HG02884 (cell line): ENCODE measurements at regions not wholly inside any gene's neighbourhood (a gene's known extent, or its start where the extent isn't known, plus 50 kb on each side); places are given as distances from the start of the nearest gene placed in this dataset.

ENCODE experiments used
- ATAC-seq: cut with Tn5 transposase; IDR thresholded peaks from one replicate; pipeline ENCODE4 v1.9.1; 2021; ENCODE audit warnings: mild to moderate bottlenecking, moderate library complexity; ENCODE audit not compliant: unreplicated experiment

DNA sequence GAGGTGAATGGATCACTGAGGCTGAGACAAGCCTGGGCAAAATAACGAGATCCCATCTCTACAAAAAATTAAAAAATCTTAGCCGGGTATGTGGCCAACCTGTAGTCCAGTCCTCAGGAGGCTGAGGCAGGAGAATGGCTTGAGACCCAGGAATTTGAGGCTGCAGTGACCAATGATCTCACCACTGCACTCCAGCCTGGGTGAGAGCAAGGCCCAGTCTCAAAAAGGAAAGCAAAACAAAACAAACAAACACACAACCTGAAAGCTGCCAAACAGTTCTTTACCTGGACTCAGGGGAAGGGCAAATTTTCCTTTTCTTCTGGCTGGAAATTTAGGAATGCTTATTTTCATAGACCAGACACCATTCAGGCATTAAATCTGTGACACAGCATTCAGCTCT is 163.1 kb upstream of the FAT1 start:
- no peak for ATAC-seq

DNA sequence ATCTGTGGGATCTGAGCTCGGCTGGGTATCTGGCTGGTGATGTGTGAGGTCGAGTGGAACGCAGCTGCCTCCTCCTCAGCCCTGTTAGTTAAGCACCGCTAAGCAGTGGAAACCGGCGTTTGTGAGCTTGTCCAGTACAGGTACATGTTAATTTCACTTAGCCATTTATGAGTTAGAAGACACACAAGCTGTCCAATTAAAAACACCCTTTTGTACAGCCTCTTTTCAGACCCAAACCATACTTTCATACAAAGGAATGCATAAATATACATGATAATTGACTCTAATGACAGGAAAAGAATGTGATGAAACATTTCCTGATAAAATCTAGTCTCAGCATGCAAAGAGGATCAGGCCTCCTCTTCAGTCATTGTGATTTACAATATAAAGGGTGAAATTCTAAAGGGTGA is 163.6 kb upstream of the FAT1 start:
- ATAC-seq, result no peak

DNA sequence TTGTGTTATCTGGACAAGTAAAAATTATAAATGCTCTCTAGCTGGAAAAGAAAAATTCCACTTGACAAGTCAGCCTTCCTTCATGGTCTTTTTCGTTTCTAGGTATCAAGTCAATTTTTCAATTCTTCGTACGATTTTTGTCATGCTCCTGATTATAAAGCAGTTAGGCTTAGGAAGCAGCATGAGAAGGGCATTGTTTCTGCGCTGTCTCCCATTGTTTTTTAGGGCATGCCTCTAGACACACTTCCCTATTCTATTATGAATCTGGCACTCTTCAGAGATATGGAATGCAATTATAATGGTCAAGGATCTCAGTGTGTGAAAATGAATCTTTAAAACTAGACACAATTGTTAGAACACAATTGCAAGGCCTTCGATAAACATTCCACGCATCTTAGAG is 164.1 kb upstream of the FAT1 start:
- ATAC-seq, result no peak

DNA sequence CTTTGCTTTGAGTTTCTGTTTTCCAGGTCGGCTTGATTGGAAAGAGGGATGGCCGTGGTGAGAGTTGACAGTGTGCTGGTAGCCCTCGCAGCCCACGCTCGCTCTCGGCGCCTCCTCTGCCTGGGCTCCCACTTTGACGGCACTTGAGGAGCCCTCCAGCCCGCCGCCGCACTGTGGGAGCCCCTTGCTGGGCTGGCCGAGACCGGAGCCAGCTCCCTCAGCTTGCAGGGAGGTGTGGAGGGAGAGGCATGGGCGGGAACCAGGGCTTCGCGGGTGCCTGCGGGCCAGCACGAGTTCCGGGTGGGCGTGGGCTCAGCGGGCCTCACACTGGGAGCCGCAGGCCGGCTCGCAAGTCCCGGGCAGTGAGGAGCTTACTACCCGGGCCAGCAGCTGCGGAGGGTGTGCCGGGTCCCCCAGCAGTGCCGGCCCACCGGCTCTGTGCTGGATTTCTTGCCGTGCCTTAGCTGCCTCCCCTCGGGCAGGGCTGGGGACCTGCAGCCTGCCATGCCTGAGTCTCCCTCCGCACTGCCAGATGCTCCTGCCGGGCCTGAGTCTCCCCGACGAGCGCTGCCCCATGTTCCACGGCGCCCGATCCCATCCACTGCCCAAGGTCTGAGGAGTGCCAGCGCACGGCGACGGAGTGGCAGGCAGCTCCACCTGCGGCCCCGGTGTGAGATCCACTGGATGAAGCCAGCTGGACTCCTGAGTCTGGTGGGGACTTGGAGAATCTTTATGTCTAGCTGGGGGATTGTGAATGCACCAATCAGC is 166.4 kb upstream of the FAT1 start:
- ATAC-seq, result no peak

DNA sequence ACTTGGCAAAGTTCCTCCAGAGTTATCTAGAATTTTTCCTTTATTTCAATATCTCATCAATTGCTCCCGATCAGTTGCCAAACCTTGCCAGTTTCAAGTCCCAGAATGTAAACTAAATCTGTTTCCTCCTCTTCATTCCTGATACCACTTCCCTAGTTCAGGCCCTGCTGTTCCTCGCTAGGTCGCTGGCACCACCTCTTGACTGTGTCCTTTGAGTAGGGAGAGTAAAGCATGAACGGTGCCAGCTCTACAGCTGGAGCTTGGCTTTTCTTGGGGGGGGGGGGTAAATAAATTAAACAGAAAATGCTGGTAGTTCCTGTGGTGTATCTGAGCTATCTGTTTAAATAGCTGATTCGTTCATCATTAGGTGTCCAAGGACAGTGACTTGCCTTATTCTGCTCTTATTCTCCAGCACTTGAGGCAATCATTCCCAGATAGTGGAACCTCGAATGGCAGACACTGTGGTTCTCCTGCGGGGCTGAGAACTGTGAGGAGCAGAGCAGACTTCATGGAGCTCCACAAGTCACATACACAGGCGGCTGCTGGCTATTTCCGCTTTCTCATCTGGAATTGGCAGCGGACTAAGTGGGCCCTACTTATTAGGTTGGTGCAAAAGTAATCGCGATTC is 168.3 kb upstream of the FAT1 start:
- no peak for ATAC-seq

DNA sequence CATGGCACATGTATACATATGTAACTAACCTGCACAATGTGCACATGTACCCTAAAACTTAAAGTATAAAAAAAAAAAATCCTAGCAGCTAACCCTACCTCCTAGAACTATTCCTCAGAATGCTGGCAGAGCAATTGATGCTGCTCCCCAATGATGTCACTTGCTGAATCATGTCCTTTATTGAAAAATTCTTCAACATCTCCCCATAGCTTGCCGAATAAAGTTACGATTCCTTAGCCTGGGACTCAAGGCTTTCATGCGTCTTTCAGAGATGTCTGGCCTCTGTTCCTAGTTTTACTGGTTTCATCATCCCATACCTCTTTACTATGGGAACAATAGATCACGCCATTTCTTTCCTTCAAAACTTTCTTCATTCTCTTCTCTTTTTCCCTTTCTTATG is 174.7 kb upstream of the FAT1 start:
- ATAC-seq, result no peak

DNA sequence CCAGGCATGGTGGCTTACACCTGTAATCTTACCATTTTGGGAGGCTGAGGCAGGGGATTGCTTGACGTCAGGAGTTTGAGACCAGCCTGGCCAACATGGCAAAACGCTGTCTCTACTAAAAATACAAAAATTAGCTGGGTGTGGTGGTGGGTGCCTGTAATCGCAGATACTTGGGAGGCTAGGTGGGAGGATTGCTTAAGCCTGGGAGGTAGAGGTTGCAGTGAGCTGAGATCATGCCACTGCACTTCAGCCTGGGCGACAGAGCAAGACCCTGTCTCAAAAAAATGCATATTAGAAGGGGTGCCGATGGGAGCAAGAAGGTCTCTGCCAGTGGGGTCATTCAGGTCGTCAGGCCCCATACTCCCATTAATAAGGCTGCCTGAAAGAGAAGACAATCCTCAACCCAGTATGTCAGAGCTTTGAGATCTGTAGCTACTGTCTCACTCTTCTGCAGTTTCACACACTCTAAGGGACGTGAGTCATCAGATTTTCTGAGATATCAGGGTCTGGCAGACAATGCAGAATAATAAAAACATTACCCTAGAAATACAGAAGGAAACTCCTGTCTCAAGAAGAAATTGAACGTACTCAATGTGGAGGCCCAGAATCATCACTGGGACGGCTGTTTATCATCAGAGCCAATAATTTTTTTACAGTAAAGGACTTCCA is 176.7 kb upstream of the FAT1 start:
- no peak for ATAC-seq

DNA sequence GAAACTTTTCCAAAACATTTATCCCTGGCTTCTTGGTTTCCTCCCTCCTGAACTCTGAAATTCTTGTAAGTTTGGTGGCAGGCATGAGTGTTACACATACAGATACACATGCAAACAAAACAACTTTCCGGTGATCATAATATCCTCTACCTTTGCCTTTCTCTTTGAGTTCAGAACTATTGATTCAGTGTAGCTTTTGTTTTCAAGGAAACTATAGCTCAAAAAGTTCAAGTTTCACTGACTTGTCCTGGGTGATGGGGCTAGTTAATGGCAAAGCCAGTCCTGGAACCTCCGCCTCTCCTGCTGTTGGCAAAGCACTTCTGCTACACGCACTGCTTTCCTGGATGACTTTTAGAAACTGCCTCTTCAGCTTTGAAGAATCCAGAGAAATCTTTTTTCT is 177.3 kb upstream of the FAT1 start:
- ATAC-seq, result no peak

DNA sequence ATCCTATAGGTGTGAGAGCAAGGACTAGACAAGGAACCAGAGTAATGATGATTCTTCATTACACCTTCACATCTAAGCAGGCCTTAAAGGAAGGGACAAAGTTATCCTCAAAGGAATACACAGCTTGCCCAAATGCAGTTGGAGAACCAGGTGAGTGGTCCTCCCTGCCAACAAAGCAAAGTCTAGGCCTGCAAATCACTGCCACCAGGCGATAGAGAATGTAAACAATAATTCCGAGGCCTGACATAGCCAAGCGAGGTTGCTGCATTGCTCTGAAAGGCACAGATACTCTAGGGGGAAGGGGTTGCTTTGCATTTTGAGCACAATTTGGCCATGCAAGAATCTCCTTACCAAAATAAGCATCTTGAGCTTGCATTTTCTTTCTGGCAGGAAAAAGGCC is 178.2 kb upstream of the FAT1 start:
- ATAC-seq, result no peak

DNA sequence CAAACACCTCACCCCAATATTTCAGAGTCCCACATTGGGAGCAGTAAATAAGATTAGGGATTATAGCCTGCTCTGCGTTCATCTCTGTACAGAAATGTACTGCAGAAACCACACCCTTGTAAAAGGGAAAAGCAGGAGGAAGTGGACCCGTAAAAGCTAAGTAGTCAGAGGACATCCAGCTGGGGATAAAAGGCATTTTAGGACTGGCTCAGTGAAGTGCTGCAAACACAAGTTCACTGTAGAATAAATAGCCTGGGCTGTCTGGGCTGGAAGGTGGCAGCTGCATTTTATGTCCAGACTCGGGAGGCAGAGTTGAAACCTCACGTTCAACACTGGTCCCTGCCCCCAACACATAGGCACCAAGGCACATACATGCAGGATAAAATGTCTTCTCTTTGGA is 178.7 kb upstream of the FAT1 start:
- no peak for ATAC-seq

DNA sequence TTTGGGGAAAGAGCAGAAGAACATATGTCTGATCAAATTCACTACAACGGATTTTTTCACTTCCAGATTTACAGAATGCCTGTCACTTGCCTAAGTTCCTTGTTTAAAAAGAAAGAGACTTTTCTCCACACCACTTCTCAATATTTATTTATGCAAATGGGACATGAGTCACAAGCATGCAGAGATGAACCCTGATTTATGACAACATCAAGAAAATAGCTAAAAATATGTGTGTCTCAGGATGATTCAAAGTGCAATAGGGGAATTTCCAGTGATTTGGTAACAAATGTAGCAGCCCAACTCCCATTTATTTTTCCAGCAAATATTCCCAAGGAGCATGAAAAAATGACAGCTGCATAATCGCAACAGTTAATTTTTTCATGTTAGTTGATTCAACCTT is 180.4 kb upstream of the FAT1 start:
- no peak for ATAC-seq

DNA sequence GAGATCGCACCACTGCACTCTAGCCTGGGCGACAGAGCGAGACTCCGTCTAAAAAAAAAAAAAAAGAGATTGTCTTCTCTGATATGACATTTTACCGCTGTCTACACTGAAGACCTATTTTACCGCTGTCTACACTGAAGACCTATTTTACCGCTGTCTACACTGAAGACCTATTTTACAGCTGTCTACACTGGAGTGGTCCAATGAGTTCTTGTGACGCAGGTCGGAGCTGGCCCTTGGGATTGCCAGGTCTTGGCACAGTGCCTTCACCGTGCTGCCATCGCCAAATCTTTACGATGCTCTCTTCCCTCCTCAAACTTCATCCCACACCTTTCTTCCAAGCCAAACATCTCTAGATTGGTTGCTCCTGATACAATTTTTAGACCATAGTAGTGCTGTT is 183.1 kb upstream of the FAT1 start:
- ATAC-seq, result no peak

DNA sequence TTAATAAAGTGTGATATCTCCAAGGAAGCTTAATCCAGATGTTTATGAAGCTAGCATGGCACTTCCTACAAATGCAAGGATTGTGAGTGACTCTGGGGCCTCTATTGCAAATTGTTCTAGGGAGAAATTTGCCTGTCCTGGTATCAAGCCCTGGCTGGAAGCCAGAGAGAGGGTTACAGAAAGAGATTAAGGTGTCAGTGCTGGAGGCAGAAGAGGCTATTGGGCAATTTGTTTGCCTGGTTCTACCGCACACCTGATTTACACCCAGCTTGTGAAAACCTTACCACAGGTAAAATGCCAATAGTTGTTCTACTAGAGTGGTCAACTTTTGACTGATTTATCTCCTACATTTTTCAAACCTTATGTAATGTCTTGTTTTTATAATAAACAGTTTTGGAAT is 186.7 kb upstream of the FAT1 start:
- ATAC-seq, result no peak

DNA sequence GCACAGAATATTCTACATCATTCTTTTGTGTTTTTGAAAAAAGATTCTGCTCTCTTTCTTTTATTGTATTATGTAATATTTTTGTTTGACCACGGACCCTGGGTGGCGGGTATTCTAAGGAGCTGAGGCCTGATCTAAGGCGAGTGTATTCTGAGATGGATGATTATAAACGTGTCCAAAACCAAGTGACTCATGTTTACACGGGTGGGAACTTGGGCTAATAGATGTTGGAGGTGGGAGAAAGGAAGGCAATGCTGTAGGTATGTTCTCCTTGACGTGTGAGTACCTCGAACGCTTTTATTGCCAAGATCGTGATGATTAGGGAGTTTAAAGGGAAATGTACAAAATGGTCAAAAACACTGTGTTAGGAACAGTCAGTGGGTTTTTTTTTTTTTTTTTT is 188.9 kb upstream of the FAT1 start:
- ATAC-seq, result no peak

DNA sequence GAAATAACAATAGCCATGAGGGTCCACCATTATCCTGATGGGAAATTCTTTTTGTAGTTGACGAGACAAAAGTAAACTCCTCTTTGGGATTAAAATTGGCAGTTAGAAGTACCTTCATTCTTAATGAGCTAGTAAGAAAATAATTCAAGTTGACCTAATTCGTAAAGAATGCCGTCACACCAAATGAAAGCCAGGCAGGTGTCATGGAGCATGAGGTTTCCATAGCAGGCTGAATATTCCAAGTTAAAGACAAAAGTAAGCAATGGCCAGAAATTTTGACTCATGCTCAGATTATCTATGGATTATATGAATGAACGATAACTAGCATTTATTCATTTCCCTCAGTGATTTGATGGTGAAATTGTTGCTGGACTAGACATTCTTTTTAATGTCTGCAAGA is 192.2 kb upstream of the FAT1 start:
- ATAC-seq, result no peak

DNA sequence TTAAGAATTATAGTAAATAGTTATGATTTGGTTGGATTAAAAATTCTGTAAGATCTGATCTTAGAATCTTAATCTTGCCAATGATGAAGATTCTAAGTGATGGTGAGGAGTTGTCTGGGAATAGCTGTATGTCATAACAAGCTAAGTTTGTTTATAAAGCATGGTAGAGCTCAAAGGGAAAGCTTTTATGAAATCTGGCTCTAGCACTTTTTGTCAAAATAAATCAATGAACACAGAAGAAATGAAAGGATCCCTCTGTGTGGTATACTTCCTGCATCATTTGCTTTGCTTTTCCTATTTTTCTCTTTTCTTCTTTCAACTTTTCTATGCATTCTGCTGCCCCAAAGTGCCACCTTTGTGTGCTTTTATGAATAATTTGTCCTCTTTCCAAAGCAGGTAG is 193.5 kb upstream of the FAT1 start:
- ATAC-seq, result no peak

DNA sequence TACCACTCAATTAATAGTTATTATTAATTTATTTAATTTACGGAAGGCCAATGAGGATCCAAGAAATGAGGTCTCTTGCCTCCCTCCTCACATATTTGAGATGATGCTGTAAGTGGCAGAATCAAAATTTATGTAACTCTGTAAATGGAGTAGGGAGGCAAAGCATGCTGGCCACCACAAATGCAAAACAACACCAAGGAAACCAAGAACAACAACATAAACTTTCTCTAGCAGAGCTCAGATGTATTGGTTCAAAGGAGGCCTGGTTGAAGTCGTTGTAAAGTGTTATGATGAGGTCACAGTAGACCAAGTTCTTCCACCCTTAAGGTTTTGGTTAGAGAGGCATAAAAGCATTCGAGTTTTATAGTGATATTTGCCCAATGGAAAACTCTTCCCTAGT is 194.8 kb upstream of the FAT1 start:
- ATAC-seq, result no peak

DNA sequence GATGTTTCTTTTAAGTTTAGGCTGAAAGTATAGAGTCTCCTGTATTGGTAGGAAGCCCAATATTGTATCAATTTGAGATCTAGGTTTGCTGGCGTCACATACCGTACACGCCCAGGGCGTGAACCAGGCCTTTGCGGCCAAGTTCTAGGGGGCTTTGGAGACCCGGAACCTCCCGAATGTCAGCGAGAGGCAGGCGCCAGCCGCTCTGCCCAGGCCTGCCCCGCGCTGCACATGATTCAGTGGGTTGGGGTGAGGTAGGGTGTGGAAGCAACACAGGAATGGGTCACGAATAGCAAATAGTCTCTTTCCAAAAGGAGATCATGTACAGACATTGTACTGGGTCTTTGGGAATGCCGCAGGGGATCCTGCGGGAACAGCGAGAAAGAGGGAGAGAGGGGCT is 195.7 kb upstream of the FAT1 start:
- ATAC-seq, result no peak

DNA sequence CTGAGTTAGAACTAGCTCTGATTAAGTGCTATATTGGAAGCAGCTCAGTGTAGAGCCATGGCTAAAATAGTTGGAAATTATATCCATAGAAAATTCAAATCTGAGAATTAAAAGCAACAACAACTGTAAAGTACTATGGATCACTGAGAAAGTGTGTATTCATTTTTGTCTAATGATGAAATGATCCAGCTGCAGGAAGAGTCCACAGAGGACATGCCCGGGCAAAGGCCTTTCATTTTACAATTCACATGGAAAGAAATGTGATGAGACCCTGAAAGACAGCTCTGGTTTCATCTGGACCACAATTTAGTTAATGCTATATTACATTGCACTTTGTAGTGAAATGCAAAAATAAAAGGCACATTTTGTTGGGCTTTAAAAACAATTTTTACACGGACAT is 196.8 kb upstream of the FAT1 start:
- no peak for ATAC-seq

DNA sequence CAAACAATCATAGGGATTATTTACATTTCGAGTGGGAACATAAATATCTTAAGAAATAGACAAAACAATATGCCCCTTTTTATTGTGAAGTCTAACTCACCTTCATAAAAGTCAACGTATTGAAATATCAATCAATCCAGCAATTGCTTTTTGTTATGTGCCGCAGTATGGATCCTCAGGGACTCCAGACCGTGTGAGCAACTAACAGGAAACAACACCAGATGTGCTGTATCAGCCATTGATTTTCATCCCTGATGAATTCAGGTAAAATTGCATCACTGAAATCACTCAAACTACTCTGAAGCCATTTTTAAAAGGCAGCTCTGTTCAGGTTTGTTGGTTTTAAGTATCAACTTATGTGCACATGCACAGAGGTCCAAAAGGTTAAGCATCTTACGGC is 197.3 kb upstream of the FAT1 start:
- ATAC-seq, result no peak

DNA sequence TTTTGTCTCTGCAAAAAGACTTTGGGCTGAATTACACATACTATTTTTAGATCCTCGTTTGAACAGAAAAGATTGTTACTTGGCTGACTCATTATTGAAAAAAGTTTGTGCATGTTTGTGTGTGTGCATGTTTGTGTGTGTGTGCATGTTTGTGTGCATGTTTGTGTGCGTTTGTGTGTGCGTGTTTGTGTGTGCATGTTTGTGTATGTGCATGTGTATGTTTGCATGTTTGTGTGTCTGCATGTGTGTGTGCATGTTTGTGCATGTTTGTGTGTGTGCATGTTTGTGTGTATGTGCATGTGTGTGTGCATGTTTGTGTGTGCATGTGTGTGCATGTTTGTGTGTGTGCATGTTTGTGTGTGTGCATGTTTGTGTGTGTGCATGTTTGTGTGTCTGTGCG is 201.1 kb upstream of the FAT1 start:
- ATAC-seq, result no peak

DNA sequence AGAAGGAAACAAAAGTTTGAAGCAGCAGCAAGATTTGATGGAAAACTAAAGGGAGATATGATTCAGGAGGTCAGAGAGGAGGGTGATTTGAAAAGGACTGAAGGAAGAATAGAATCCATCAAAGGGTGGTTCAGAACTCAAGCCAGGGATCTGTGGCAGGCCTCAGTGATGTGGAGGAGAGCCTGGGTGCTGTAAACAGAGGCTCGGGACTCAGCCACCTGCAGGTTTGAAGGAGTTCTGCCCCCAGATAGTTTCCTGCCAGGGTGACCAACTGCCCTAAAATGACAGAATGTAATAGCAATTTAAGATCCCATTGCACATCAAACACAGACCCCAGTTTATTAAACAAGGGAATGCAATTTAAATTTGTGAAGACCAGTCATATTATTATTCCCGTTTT is 204.0 kb upstream of the FAT1 start:
- no peak for ATAC-seq
